Kidney glomerular epithelial cell (primary cell): ENCODE measurements at regions not wholly inside any gene's neighbourhood (a gene's known extent, or its start where the extent isn't known, plus 50 kb on each side); places are given as distances from the start of the nearest gene placed in this dataset.

ENCODE experiments used
- DNase-seq: peaks from one replicate; lab custom pipeline; 2025; lab: John Stamatoyannopoulos, UW

DNA sequence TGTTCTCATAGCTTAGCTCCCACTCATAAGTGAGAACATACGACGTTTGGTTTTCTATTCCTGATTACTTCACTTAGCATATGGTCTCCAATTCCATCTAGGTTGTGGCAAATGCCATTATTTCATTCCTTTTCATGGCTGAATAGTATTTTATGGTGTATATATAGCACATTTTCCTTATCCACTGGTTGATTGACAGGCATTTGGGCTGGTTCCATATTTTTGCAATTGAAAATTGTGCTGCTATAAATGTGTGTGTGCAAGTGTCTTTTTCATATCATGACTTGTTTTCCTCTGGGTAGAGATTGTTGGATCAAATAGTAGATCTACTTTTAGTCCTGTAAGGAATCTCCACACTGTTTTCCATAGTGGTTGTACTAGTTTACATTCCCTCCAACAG lies 133.0 kb upstream of the TAB2 start:
- no peak for DNase-seq

DNA sequence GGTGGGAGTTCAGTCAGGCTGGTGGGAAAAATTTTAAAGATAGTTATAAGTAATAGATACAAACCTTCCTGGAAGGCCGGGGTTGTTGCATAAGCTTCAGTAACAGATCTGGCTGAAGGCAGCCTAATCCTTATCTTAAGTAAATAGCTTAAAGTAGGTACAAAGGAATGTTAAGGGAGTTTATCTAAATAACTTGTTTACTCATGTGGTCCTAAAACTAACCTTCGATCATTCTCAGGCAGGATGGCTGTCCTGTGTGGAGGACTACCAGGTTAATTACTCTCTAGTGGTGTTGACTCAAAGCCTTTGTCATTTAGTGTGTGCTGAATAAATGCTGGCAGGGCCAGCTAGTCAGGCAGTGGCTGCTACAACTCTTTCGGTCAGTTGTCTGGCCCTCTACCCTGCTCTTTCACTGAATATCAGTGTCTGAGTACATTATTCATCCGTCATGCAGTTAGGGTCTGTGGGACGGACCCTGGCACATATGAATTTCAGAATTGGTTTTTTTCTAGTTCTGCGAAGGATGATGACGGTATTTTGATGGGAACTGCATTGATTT lies 131.6 kb upstream of the TAB2 start:
- no peak for DNase-seq

DNA sequence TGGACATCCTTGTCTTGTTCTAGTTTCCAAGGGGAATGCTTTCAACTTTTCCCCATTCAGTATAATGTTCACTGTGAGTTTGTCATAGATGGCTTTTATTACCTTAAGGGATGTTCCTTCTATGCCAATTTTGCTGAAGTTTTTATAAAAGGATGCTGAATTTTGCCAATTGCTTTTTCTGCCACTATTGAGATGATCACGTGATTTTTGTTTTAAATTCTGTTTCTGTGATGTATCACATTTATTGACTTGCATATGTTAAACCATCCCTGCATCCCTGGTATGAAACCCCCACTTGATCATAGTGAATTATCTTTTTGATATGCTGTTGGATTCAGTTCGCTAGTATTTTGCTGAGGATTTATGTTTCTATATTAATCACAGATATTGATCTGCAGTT lies 130.6 kb upstream of the TAB2 start:
- DNase-seq = no peak

DNA sequence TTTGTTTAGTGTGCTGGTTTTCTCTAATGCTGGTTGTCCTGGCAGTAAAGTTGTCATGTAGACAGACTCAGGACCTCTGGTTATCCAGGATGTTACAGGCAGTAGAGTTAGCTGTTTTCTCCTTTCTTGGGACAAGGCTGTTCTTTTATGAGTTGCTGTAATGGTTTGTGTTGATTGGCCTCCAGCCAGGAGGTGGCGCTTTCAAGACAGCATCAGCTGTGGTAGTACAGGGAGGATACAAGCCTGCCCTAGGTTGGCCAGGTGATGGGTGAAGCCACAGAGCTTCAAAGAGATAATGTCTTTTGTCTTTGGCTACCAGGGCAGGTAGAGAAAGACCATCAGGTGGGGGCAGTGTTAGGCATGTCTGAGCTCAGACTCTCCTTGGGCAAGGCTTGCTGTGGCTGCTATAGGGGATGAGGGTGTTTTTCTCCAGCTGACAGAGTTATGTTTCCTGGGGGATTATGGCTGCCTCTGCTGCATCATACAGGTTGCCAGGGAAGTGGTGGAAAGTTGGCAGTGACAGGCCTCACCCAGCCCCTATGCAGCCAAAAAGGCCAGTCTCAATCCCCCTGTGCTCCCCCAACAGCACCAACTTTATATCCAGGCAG lies 127.2 kb upstream of the TAB2 start:
- no peak for DNase-seq

DNA sequence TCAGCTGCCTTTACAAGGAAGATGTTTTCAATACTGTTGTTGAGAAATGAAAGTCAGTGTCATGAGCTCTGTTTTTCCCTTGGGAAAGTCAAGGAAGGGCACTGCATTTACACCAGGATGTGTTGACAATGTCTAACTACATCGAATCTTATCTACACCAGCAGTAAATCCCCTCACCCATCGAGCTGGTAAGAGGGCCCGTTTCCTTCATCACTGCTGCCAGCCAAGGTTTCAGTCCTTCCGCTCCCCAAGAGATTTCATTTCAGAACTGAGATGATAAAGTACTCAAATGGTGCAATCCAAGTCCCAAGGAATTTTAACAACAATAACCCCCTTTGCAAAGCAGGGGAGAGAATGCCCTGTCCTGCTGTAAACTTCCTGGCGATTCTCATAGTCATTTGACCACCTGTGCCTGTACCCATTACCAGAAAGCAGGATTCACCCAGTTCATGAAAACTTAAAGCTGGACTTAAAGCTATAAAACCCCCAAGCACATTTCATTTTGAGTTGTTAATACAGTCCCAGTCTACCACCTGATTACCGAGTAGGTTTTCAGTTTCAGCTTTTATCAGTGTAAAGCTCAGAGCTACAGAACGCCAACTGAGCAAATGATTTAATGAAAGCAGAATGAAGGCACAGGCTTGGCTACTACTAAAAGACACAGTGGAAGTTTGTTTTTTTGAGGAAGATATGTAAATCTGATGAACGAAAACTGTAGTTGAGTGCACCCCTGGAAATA lies 122.5 kb upstream of the TAB2 start:
- DNase-seq = no peak

DNA sequence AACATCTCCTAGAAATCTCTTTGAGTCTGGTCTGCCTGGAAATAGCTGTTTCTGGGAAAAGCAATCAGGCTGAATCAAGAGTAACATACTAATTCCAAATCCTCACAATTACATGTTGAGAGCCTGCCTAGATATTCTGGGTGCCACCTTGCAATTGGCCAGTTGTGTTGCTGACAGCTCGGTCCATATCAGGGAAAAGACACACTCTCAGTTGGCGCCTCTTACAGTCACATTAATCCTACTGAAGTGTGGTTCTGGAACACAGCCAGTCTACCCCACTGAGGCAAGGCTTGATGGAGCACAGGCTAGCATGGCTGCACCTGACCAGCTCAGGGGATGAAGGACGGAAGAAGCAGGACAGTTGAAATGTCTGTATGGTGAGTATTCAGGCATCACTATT lies 121.4 kb upstream of the TAB2 start:
- DNase-seq = no peak

DNA sequence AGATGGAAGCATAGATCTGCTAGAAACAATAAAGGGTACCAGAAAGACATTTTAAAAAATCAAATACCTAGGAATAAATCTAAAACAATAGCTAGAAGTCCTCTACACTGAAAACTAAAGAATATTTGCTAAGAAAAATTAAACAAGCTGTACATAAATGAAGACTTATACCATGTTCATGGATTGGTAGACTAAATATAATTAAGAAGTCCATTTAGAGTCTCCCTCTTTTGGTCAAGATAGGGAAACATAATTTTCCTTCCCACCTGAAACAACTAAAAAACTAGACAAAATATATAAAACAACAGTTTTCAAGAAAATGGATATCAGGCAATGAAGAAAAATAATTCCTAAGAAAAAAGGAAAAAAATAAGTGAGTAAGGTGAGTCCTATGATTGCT lies 120.0 kb upstream of the TAB2 start:
- DNase-seq = no peak

DNA sequence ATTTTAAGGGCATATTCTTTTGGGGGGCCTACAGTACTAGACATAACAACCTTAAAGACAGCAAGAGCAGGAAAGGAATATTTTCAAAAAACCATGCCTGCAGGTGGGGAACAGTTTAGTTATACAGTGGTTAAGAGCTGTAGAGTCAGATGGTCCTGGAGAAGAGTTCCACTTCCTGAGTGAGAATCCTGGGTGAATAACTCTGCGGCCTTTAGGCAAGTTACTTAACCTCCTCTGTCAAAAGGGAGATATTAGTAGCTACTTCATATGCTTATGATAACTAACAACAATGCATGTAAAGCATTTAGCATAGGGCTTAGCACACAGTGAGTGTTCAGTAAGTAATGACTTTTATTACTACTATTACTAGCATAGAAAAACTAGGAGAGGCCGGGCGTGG lies 119.2 kb upstream of the TAB2 start:
- DNase-seq = no peak

DNA sequence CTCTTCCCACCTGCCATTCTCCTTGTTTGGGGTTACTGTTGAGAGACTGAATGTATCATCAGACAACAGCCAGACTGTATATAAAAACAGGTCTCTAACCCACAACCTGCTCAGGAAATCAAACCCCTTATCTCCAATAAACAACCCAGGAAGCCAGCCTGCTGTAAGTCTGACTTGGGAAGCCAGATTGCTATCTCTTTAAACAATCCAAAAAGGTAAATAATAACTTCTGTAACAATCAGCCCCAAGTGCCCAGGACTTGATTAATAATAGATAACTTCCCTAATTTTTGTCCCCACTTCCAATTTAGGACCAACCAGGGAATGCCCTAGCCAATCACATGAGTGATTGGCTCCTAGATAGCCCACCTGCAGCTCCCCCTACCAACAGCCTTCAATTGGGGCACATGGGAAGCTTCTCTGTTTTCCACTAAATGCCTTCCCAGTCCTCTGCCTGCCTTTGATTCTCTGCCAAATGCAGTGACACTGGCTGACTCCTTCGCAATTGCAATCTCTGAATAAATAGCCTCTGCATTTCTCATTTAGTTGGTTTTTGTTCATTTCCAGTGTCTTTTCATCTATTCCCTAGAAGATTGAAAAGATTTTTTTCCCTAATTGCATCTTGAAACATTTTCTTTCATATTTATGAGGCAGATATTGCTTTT lies 117.1 kb upstream of the TAB2 start:
- no peak for DNase-seq

DNA sequence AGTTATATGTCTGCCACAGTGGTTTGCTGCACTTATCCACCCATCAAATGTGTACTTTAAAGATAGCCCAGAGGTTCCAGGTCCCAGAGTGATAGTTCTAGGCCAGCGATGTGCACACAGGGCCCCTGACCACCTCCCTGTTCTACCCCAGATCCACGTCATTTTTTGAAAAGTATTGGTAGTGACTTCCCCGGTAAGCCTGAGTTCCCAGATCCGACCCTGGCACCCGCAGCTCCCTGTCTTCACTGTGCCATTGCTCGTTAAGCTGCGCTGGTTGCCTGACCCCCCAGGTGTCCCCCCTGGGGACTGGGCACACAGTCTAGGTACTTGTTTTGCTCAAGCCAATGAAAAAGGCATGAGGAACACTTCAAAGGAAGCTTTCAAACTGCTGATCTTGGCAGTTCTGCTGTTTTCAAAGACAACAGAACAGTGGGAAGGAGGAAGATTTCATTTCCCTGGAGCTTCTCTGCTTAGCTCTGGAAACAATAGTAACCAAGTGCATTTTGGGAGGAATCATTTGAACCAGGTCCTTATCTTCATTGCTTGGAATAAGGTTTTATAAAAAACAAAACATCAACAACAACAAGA lies 116.3 kb upstream of the TAB2 start:
- no peak for DNase-seq

DNA sequence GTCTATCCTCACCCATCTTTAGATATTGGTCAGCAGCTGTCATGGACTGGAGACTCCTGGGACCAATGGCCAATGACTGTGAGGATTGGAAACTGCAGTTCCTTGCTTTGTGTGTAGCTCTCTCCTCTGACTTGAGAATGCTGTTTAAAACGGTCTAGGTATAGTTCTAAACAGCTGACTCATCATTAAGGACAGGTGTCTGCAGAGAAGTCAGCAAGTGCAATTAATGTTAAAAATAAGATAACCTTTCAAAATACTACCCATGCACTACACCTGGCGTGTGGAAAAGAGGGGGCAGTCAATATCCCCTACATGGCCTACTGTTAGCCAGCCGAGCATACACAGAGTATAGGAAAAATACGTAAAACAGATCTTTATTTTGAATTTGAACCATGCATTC lies 115.4 kb upstream of the TAB2 start:
- no peak for DNase-seq

DNA sequence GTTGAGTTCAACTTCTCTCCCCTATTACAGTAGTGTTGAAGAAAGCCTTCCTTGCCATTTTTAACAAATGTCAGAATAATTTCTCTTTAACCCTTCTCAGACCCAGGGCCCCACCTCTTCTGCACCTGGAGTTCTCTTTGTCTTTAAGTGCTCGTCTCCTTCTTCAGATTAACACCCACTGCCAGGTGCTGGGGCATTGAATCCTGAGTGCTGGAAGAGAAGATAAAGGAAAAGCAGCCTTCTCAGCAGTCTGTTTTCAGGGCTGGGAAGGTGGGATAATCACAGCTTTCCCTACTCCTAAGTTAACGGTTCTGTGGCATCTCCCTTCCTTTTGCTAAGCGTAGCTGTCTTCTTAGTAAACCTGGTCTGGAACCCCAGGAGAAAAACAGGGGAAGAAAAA lies 114.6 kb upstream of the TAB2 start:
- DNase-seq = no peak

DNA sequence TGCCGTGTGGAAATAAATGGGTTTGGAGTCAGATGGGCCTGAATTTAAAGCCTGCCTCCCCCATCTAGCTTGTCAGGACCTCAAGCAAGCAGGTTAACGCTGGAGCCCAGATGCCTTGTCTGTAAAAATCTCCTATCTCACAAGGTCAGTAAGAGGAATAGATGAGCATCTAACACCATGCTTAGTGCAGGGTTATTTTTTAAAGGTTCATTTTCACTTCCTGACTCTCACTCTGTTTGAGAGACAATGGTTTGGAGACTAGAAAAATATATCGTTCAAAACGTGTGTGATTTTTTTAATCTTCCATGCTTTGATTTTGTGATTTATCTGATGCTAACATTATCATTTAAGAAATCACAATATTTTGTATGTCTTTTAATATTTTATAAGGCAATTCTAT lies 114.0 kb upstream of the TAB2 start:
- DNase-seq = no peak

DNA sequence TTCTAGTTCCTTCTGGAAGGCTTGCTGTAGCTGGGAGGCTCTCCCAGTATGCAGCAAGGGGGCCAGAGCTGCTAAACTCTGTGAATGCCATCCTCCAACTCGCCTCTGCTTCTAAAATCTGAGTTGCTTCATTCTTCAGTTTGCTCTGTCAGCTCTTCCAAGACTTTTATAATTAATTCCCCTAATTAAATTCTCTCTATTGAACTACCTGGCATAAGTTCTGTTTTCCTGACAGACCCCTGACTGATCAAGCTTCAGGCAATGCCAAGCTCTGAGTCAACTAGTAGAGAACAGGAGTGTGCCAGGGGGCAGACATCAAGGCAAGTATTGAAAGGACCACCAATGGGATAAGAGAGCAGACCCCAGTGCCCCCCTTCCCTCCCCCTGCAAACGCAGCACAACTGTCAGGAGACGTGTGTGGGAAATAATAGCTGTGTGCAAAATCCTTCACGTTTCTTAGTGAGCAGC lies 109.3 kb upstream of the TAB2 start:
- no peak for DNase-seq

DNA sequence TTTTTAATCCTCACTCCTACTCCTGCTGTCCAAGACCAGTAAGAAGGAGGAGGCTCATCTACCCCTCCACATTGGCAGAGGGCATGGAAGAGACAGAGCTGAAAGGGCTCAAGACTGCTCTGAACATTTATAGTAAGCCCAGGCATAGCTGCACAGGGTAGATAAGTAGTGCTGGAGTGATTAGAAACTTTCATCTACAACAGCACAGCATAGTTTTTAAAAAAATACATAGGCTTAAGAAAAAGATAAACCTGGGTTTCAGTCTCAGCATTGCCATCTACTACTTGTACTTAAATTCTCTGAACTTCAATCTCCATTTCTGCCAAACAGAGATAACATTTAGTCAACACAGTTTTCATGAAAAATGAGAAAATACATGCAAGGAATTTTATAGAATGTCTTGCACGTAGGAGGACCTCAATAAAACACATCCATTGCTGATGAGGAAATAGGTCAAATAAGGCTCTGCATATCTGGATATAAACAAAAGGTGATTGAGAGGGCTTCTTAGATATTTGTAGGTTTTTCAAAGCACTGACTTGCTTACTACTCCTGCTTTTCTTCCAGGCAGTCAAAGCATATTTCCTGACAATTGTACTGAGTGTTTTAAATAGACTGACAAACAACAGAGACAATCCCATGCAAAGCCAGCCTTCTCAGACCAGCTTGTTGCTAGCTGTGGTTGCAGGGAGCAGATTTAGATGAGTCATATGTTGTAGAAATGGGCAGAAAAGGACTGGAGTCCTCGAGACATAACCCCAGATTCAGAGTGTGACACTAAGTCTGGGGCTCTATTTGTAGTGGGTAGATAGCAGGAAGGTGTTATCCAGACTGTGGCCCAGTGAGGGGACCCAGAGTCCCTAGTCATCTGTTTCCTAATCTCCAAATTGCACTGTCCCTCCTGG lies 107.4 kb upstream of the TAB2 start:
- DNase-seq = no peak

DNA sequence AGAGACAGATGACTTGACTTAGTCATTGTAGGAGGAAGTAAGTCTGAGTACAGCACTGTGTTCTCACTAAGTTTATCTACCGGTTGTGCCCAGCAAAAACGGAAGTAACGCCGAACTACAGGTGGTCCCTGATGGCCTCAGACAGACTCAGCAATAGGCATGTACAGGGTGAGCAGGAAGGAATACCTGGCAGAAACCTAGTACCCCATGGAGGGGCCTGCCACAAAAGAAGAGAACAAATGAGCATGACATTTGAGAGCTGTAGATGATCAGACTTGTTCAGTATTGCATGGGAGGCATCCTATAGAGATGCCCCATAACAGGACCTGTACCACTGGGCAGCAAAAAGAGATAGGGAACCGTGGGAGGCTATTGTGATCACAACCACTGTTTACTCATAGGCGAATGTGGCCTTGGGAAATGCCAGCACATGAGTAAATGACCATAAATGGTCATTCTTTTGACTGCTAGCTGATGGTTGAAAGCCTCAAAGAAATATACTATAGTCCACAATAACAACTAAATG lies 106.4 kb upstream of the TAB2 start:
- DNase-seq = no peak

DNA sequence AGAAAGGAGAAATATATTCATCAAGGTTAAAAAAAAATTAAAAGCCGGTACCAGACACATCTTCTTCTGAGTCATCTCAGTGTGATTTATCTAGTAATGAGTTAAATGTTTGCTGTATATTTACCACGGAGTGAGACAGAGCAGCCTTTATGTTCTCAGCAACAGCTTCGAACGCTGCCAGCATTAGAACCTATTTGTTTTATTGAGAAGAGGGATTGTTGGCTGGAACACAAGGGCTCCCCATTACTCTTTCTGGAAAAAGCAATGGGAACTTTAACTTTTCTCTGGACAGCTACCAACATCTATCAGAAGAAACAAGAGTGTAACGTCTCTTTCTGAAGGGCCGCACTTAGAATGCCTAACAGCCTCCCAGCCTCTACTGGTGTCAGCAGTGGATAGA lies 105.3 kb upstream of the TAB2 start:
- no peak for DNase-seq

DNA sequence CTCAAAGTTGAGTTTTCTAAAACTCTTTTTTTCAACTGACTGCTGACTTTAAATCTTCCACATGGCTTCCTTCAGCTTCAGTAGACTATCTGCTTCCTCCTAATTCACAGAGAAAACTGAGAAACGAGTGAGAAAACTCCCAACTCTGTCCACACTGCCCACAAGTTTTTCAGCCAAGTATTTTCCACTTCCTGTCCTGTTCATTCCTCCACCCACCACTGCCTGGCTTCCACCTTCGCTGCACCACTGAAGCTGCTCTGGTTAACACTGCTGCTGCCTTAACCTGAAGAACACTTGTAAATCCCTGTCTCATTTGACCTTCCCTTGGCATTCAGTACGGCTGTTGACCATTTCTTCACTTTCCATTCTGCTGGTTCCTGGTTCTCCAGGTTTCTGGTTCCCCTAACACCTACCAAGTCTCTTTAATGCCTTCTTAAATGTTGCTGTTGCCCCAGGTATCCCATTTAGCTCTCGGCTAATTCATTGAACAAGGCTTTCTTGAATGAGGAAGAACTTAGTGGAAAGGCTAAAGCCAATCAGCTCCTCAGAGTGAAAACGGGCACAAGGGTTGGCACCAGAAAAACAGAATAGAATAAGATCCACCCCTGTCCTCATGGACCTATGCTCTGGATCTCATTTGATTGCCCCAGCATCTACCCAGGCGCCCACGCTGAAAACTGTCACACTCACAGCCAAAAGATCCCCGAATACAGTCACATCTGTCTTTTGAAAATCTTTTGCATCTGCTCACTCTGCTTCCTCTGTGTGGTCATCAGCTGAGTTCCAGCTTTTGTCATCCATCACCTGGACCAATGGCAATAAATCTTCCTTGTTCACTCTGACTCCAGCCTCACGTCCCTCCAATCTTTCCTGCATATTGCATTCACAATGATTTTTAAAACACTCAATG lies 104.4 kb upstream of the TAB2 start:
- no peak for DNase-seq

DNA sequence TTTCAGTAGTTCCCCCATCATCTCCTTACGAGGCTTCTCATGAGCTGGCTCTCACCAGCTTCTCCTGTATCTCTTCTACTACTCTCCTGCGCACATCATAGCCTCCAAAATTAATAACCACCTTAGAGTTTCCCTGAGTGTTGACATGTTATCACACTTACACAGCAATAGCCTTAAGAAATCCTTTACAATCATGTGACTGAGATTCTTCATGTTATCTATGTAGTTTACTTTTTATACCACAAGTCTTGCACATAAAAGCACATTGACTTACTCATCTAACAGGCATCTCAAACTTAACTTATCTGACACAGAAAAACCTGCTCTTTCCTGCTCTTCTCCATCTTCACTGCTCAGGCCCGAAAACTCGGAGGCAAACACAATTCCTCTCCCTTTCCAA lies 103.7 kb upstream of the TAB2 start:
- DNase-seq = no peak

DNA sequence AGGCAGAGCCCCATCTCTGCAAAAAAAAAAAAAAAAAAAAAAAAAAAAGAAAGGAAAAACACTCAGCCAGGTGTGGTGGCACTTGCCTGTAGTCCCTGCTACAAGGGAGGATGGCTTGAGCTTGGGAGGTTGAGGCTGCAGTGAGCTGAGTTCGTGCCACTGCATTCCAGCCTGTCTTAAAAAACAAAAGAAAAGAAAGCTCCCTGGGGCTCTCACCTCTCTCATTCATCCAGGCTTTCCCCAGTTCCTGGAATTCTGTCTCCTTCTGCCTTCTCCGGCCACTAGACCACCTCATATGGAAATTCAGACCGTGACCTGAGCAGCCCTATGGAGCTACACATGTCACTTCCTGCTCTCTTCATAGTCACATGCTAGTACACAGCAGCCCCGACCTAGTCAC lies 101.1 kb upstream of the TAB2 start:
- no peak for DNase-seq
